Adrenal gland (tissue), 5 donors: ENCODE measurements at regions not wholly inside any gene's neighbourhood (a gene's known extent, or its start where the extent isn't known, plus 50 kb on each side); places are given as distances from the start of the nearest gene placed in this dataset.

Experiments used
- POLR2A ChIP-seq, 2 donors: fragments of 450-650 bp; IDR thresholded peaks; one replicate each; pipeline ENCODE4 v1.6.1; 2017; ENCODE audit warnings: antibody characterized with exemption in 2 of 2, mild to moderate bottlenecking in 2 of 2, moderate library complexity in 1 of 2
- TF ChIP-seq, protein P1 (sequence below), 6 experiments: fragments of 450-650 bp in 4 of 6; fragments of 200-600 bp in 2 of 6; sonication (generic) in 1 of 6; IDR thresholded peaks; 1 replicate in 5 of 6; 2 replicates in 1 of 6; pipeline versions ENCODE4 v1.5.1 to v1.8.0; 2016 to 2021; ENCODE audit warnings: antibody characterized with exemption in 6 of 6, mild to moderate bottlenecking in 2 of 6, moderate library complexity in 1 of 6
- donor health status: DM: no; HTN: no; CAD: no.

DNA sequence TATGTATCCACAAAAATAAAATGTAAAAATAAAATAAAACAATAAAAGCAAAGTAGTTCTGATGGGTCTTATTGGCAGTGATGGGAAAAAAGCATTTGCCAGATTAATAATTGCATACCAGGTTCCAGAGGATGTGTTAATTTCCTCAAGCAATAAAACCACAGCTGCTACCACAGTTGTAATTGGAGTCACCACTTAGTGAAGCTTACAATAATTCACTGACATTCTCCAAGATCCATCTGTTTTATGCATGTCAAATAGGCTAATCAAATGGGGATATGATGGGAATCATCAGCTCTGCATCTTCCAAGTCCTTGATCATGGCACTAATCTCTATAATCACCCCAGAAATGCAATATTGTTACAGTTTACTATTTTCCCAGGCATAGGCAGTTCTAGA lies 123.5 kb upstream of the EMCN start:
- TF ChIP-seq, protein P1, sequence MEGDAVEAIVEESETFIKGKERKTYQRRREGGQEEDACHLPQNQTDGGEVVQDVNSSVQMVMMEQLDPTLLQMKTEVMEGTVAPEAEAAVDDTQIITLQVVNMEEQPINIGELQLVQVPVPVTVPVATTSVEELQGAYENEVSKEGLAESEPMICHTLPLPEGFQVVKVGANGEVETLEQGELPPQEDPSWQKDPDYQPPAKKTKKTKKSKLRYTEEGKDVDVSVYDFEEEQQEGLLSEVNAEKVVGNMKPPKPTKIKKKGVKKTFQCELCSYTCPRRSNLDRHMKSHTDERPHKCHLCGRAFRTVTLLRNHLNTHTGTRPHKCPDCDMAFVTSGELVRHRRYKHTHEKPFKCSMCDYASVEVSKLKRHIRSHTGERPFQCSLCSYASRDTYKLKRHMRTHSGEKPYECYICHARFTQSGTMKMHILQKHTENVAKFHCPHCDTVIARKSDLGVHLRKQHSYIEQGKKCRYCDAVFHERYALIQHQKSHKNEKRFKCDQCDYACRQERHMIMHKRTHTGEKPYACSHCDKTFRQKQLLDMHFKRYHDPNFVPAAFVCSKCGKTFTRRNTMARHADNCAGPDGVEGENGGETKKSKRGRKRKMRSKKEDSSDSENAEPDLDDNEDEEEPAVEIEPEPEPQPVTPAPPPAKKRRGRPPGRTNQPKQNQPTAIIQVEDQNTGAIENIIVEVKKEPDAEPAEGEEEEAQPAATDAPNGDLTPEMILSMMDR (IDR thresholded peaks at IDR 0.05) = no peak
- TF ChIP-seq POLR2A (IDR thresholded peaks at IDR 0.05) = no peak
